Gastrocnemius medialis (tissue), 4 donors: ENCODE measurements at regions not wholly inside any gene's neighbourhood (a gene's known extent, or its start where the extent isn't known, plus 50 kb on each side); places are given as distances from the start of the nearest gene placed in this dataset.

Experiments used
- ATAC-seq, 2 donors: fragments of 150-250 bp; one replicate each; pipeline ENCODE4 v1.9.1; 2016
- DNase-seq, 2 donors: peaks; one replicate each; pipeline ENCODE4 v3.0.0-alpha.2; 2019
- H3K27ac ChIP-seq, 4 donors: fragments of 200-600 bp; sonication (generic); 1 replicate in 1 of 4; 2 replicates in 3 of 4; pipeline ENCODE4 v1.5.1; 2016 to 2018; ENCODE audit warnings: mild to moderate bottlenecking in 2 of 4, moderate library complexity in 1 of 4
- H3K27me3 ChIP-seq, 3 donors: fragments of 200-600 bp; sonication (generic) in 2 of 3; 1 replicate in 1 of 3; 2 replicates in 2 of 3; pipeline versions ENCODE4 v1.5.1 to v1.6.0; 2016 to 2019; ENCODE audit warnings: mild to moderate bottlenecking in 1 of 3, moderate library complexity in 1 of 3
- H3K36me3 ChIP-seq, 2 donors: fragments of 200-600 bp; sonication (generic) in 1 of 2; one replicate each; pipeline ENCODE4 v1.5.1; 2017 to 2018
- H3K4me1 ChIP-seq, 2 donors: fragments of 200-600 bp; sonication (generic) in 1 of 2; one replicate each; pipeline ENCODE4 v1.5.1; 2016 to 2017; ENCODE audit warnings: mild to moderate bottlenecking in 2 of 2
- H3K4me3 ChIP-seq, 4 donors: fragments of 200-600 bp; sonication (generic) in 3 of 4; 1 replicate in 1 of 4; 2 replicates in 3 of 4; pipeline ENCODE4 v1.5.1; 2016 to 2019; ENCODE audit warnings: mild to moderate bottlenecking in 2 of 4
- H3K9me3 ChIP-seq, 3 donors: fragments of 200-600 bp; sonication (generic) in 2 of 3; 1 replicate in 1 of 3; 2 replicates in 2 of 3; pipeline ENCODE4 v1.5.1; 2016 to 2019
- POLR2A ChIP-seq, 2 donors: fragments of 450-650 bp; IDR thresholded peaks; one replicate each; pipeline ENCODE4 v1.6.1; 2017; ENCODE audit warnings: antibody characterized with exemption in 2 of 2, mild to moderate bottlenecking in 2 of 2, moderate library complexity in 2 of 2
- in situ Hi-C, 4 donors: fragments of 200-750 bp; cut with MboI; loops; one replicate each; pipeline versions ENCODE4 v1.15.0 to v1.8.0; 2017; ENCODE audit warnings: low sequenced_read_pairs in 4 of 4
- intact Hi-C: fragments of 100-400 bp; cut with DNase I; formaldehyde crosslinking; loops from one replicate; pipeline ENCODE4 v1.15.1; 2023; ENCODE audit warnings: low total_unique reads
- TF ChIP-seq, protein P1 (sequence below), 5 experiments: fragments of 450-650 bp in 3 of 5; fragments of 200-600 bp in 2 of 5; sonication (generic) in 2 of 5; IDR thresholded peaks in 4 of 5; conservative IDR thresholded peaks in 1 of 5; 1 replicate in 4 of 5; 2 replicates in 1 of 5; pipeline ENCODE4 v1.5.1; 2016 to 2019; ENCODE audit warnings: antibody characterized with exemption in 5 of 5, mild to moderate bottlenecking in 3 of 5, moderate library complexity in 3 of 5

DNA sequence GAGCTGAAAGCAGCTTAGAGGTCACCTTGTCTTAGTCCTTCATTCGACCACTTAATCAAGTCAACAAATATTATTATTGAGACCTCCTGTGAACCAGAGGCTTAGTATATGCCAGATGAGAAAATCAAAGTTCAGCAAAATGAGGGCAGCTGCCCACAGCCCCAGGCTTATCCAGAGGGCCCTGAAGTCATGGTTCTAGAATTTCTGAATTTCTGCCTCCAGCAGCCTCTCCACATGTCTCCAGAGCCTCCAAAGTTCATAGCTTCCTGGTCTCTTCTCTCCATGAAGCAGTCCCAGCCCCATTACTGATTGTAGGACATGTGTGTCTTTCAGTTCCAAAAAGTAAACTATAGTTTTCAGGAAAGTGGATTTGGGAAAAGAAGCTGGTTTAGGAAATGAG is 96.9 kb upstream of the TSC22D2 start:
- intact Hi-C loops (no loop called here), in situ Hi-C loops (no loop called here)
- H3K4me1 ChIP-seq, result no peaks in the 10 kb centered on the region
- TF ChIP-seq, protein P1, sequence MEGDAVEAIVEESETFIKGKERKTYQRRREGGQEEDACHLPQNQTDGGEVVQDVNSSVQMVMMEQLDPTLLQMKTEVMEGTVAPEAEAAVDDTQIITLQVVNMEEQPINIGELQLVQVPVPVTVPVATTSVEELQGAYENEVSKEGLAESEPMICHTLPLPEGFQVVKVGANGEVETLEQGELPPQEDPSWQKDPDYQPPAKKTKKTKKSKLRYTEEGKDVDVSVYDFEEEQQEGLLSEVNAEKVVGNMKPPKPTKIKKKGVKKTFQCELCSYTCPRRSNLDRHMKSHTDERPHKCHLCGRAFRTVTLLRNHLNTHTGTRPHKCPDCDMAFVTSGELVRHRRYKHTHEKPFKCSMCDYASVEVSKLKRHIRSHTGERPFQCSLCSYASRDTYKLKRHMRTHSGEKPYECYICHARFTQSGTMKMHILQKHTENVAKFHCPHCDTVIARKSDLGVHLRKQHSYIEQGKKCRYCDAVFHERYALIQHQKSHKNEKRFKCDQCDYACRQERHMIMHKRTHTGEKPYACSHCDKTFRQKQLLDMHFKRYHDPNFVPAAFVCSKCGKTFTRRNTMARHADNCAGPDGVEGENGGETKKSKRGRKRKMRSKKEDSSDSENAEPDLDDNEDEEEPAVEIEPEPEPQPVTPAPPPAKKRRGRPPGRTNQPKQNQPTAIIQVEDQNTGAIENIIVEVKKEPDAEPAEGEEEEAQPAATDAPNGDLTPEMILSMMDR (IDR thresholded peaks at IDR 0.05 in 4 of 5, conservative IDR thresholded peaks at IDR 0.05 in 1 of 5), result no peak
- TF ChIP-seq POLR2A (IDR thresholded peaks at IDR 0.05), result no peak
- H3K27ac ChIP-seq, result no peak overlapping the region
- H3K9me3 ChIP-seq, result no peaks in the 10 kb centered on the region
- ATAC-seq, result no peak
- H3K36me3 ChIP-seq, result no peaks in the 10 kb centered on the region
- no peaks in the 10 kb centered on the region for H3K27me3 ChIP-seq
- no peak overlapping the region for H3K4me3 ChIP-seq
- DNase-seq, result no peak

DNA sequence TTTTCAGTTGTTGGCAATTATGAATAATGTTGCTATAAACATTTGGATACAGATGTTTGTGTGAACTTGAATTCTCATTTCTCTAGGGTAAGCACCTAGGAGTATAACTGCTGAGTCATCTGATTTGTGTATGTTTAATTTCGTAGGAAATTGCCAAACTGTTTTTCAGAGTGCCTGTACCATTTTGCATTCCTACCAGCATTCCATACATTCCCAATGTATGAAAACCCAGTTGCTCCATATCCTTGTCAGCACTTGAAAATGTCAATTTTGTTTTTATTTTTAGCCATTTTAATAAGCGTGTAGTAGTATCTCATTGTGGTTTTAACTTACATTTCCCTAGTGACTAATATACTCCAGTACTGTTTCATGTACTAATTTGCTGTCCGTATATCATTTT is 98.5 kb upstream of the TSC22D2 start:
- DNase-seq (no peak), ATAC-seq (no peak)
- in situ Hi-C loops (no loop called here), intact Hi-C loops (no loop called here)
- no peaks in the 10 kb centered on the region for H3K27me3 ChIP-seq
- H3K27ac ChIP-seq, result no peak overlapping the region
- H3K36me3 ChIP-seq, result no peaks in the 10 kb centered on the region
- TF ChIP-seq, protein P1 (IDR thresholded peaks at IDR 0.05 in 4 of 5, conservative IDR thresholded peaks at IDR 0.05 in 1 of 5), result no peak
- TF ChIP-seq POLR2A (IDR thresholded peaks at IDR 0.05), result no peak
- H3K4me1 ChIP-seq, result no peaks in the 10 kb centered on the region
- H3K9me3 ChIP-seq, result no peaks in the 10 kb centered on the region
- H3K4me3 ChIP-seq, result no peak overlapping the region

GRCh38 chr3:150309257-150309542 is 98.9 kb upstream of the TSC22D2 start:
- intact Hi-C loops, result no loop called here
- H3K36me3 ChIP-seq, result no peaks in the 10 kb centered on the region
- no peak overlapping the region for H3K27ac ChIP-seq
- no peak for ATAC-seq
- TF ChIP-seq POLR2A (IDR thresholded peaks at IDR 0.05), result no peak
- TF ChIP-seq, protein P1 (IDR thresholded peaks at IDR 0.05 in 4 of 5, conservative IDR thresholded peaks at IDR 0.05 in 1 of 5), result no peak
- no peak for DNase-seq
- no peaks in the 10 kb centered on the region for H3K4me1 ChIP-seq
- in situ Hi-C loops, result no loop called here
- no peaks in the 10 kb centered on the region for H3K9me3 ChIP-seq
- H3K4me3 ChIP-seq, result no peak overlapping the region
- H3K27me3 ChIP-seq, result no peaks in the 10 kb centered on the region

DNA sequence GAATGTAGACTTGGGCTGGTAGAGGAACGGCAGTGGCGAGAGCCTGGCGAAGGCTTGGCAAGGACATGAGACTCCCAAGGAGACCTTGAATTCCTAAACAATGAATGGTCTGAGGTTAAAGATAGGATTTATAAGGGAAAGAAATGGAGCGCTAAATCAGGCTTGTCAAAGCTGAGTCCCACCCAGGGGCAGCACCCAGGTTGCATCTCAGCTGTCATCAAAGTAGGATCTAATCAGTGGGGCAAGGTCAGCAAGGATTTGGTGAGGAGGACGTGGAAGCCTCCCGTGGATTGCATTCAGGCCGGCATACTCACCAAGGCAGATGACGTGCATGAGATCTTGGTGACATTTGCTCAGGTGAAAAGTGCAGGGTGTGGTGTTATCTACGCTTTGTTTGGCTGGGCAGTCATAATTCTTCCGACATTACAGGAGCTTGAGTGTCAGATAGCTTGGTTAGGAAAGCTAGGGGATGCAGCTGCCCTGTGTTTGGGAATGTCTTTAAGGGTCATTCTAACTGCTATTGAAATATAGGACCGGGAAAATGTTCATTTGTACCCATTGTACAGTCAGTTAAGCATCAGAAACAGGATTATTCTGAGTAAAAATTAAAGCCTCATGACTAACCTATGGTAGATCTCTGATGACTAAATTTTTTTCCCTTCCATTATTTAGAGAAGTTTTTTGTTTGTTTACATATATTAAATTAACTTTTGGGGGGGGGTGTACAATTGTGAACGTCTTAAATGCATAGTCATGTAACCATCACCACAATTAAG is 99.4 kb upstream of the TSC22D2 start:
- Histone ChIP-seq H3K36me3 (no peaks in the 10 kb centered on the region), H3K27me3 (no peaks in the 10 kb centered on the region), H3K4me3 (no peak overlapping the region), H3K27ac (no peak overlapping the region), H3K4me1 (no peaks in the 10 kb centered on the region), H3K9me3 (no peaks in the 10 kb centered on the region)
- DNase-seq (no peak), ATAC-seq (no peak)
- TF ChIP-seq, protein P1 (IDR thresholded peaks at IDR 0.05 in 4 of 5, conservative IDR thresholded peaks at IDR 0.05 in 1 of 5), result no peak
- TF ChIP-seq POLR2A (IDR thresholded peaks at IDR 0.05), result no peak
- in situ Hi-C loops, result no loop called here
- intact Hi-C loops, result no loop called here

GRCh38 chr3:150308037-150308319 is 100.1 kb upstream of the TSC22D2 start:
- no peak overlapping the region for H3K4me3 ChIP-seq
- intact Hi-C loops (no loop called here), in situ Hi-C loops (no loop called here)
- no peak for DNase-seq
- no peaks in the 10 kb centered on the region for H3K9me3 ChIP-seq
- no peaks in the 10 kb centered on the region for H3K36me3 ChIP-seq
- no peak for ATAC-seq
- TF ChIP-seq, protein P1 (IDR thresholded peaks at IDR 0.05 in 4 of 5, conservative IDR thresholded peaks at IDR 0.05 in 1 of 5), result no peak
- TF ChIP-seq POLR2A (IDR thresholded peaks at IDR 0.05), result no peak
- H3K27me3 ChIP-seq, result no peaks in the 10 kb centered on the region
- H3K27ac ChIP-seq, result no peak overlapping the region
- no peaks in the 10 kb centered on the region for H3K4me1 ChIP-seq
